ENCODE measurements at regions not wholly inside any gene's neighbourhood (a gene's known extent, or its start where the extent isn't known, plus 50 kb on each side); places are given as distances from the start of the nearest gene placed in this dataset.
"Not testable (repeated sequence)": the region's sequence is repeated elsewhere in the genome, so short reads cannot be mapped to it uniquely, and the experiment has no call there.

GRCh38 chr11:71182791-71183677 is 69.3 kb downstream of the SHANK2 start:
- DNase-seq (ENCODE audit: low read depth in 2 of 2), result no peak

- DNase-seq (ENCODE audit: low read depth in 2 of 2), result no peak
Observed at GRCh38 chr11:71181566-71181965, 70.8 kb downstream of the SHANK2 start.

- no peak for DNase-seq (ENCODE audit: low read depth in 2 of 2)
Observed at GRCh38 chr11:71180694-71181470, 71.5 kb downstream of the SHANK2 start.

GRCh38 chr11:71179877-71180605 is 72.3 kb downstream of the SHANK2 start:
- DNase-seq (ENCODE audit: low read depth in 2 of 2), result no peak

GRCh38 chr11:71178076-71178475 is 74.3 kb downstream of the SHANK2 start:
- peak; percentile 9 to 21 for DNase-seq (ENCODE audit: low read depth in 2 of 2)

- DNase-seq (ENCODE audit: low read depth in 2 of 2), result no peak
Observed at GRCh38 chr11:71176812-71177211, 75.6 kb downstream of the SHANK2 start.

- no peak for DNase-seq (ENCODE audit: low read depth in 2 of 2)
Observed at GRCh38 chr11:71173709-71174108, 78.7 kb downstream of the SHANK2 start.

- no peak for DNase-seq (ENCODE audit: low read depth in 2 of 2)
Observed at GRCh38 chr11:71172680-71173079, 79.7 kb downstream of the SHANK2 start.

- DNase-seq (ENCODE audit: low read depth in 2 of 2), result no peak
Observed at GRCh38 chr11:71171576-71171975, 80.8 kb downstream of the SHANK2 start.

GRCh38 chr11:71170624-71171423 is 81.6 kb downstream of the SHANK2 start:
- DNase-seq (ENCODE audit: low read depth in 2 of 2), result no peak

GRCh38 chr11:71169313-71169712 is 83.1 kb downstream of the SHANK2 start:
- no peak for DNase-seq (ENCODE audit: low read depth in 2 of 2)

GRCh38 chr11:71167814-71168213 is 84.6 kb downstream of the SHANK2 start:
- not testable (repeated sequence) for DNase-seq (ENCODE audit: low read depth in 2 of 2)

GRCh38 chr11:71165771-71166170 is 86.6 kb downstream of the SHANK2 start:
- no peak for DNase-seq (ENCODE audit: low read depth in 2 of 2)

GRCh38 chr11:71164621-71165020 is 87.8 kb downstream of the SHANK2 start:
- no peak for DNase-seq (ENCODE audit: low read depth in 2 of 2)

- no peak for DNase-seq (ENCODE audit: low read depth in 2 of 2)
Observed at GRCh38 chr11:71164186-71164585, 88.2 kb downstream of the SHANK2 start.

- DNase-seq (ENCODE audit: low read depth in 2 of 2), result no peak
Observed at GRCh38 chr11:71163371-71163770, 89.0 kb downstream of the SHANK2 start.

GRCh38 chr11:71158936-71159335 is 93.4 kb downstream of the SHANK2 start:
- DNase-seq (ENCODE audit: low read depth in 2 of 2), result no peak

- DNase-seq (ENCODE audit: low read depth in 2 of 2), result not testable (repeated sequence)
Observed at GRCh38 chr11:71157676-71158075, 94.7 kb downstream of the SHANK2 start.

- DNase-seq (ENCODE audit: low read depth in 2 of 2), result no peak
Observed at GRCh38 chr11:71156301-71156700, 96.1 kb downstream of the SHANK2 start.

GRCh38 chr11:71155846-71156245 is 96.5 kb downstream of the SHANK2 start:
- no peak for DNase-seq (ENCODE audit: low read depth in 2 of 2)

- DNase-seq (ENCODE audit: low read depth in 2 of 2), result no peak
Observed at GRCh38 chr11:71154261-71154805, 98.0 kb downstream of the SHANK2 start.

Data from dermis microvascular lymphatic vessel endothelial cell (primary cell).